HCT116 (cell line): ENCODE measurements at regions not wholly inside any gene's neighbourhood (a gene's known extent, or its start where the extent isn't known, plus 50 kb on each side); places are given as distances from the start of the nearest gene placed in this dataset.

Source experiments
- ATAC-seq: fragments of 200-7000 bp; cut with Tn5 transposase; 2 replicates; pipeline ENCODE4 v1.9.1; 2020; ENCODE audit warnings: mild to moderate bottlenecking, moderate library complexity
- BruUV-seq: library from RNA; stranded (reverse); fragments of 400-500 nt; replicated peaks from 2 replicates; lab custom pipeline; 2021; lab: Mats Ljungman, UMichigan
- CTCF ChIA-PET: fragments of 300-600 bp; sonication (Branson Sonifier 250); formaldehyde crosslinking; loops from one replicate; lab custom pipeline; 2021; ENCODE audit warnings: antibody characterized with exemption; lab: Charles Lee
- POLR2A ChIA-PET: fragments of 300-600, 350-600 bp; sonication (Branson Sonifier 250); formaldehyde crosslinking; loops from one replicate; lab custom pipeline; 2021; ENCODE audit warnings: antibody characterized with exemption; lab: Charles Lee
- RAD21 ChIA-PET, 2 experiments: fragments of 300-600 bp; sonication (Branson Sonifier 250); formaldehyde crosslinking; loops; one replicate each; lab custom pipeline; 2023; ENCODE audit warnings: low total read pairs in 2 of 2; ENCODE audit not compliant: uncharacterized antibody in 2 of 2, unreplicated experiment in 2 of 2, low non-redundant PET in 1 of 2; lab: Charles Lee
- DNase-seq: peaks from one replicate; pipeline ENCODE4 v3.0.0-alpha.2; 2010; ENCODE audit warnings: low read depth, low spot score
- H2AFZ ChIP-seq: fragments of 200-600 bp; shearing (Covaris generic), sonication (generic); 2 replicates; pipeline ENCODE4 v1.6.1; 2017; ENCODE audit warnings: low read depth, mixed run types, mixed read lengths, antibody characterized with exemption, low read length; ENCODE audit not compliant: poor library complexity, severe bottlenecking
- H3K27ac ChIP-seq: 2 replicates; pipeline ENCODE4 v1.5.1; 2012; ENCODE audit warnings: low read depth, low read length
- H3K27me3 ChIP-seq: fragments of 200-600 bp; sonication (generic); 2 replicates; pipeline ENCODE4 v1.6.1; 2016; ENCODE audit warnings: mixed run types, low read length, mixed read lengths; ENCODE audit not compliant: insufficient read depth
- H3K36me3 ChIP-seq, 2 experiments: fragments of 200-500 bp in 1 of 2; fragments of 200-600 bp in 1 of 2; sonication (Bioruptor generic) in 1 of 2; sonication (generic) in 1 of 2; 2 replicates each; pipeline versions ENCODE4 v1.5.1 to v1.6.1; 2014 to 2016; ENCODE audit warnings: low read length in 2 of 2, inconsistent platforms in 1 of 2, mixed read lengths in 1 of 2, mixed run types in 1 of 2; ENCODE audit not compliant: insufficient read depth in 2 of 2, control insufficient read depth in 1 of 2
- H3K4me1 ChIP-seq, 2 experiments: fragments of 200-600 bp in 1 of 2; sonication (generic) in 1 of 2; 2 replicates each; pipeline versions ENCODE4 v1.5.1 to v1.6.1; 2012 to 2017; ENCODE audit warnings: low read length in 2 of 2, inconsistent platforms in 1 of 2, mild to moderate bottlenecking in 1 of 2, mixed read lengths in 1 of 2, mixed run types in 1 of 2, moderate library complexity in 1 of 2; ENCODE audit not compliant: insufficient read depth in 2 of 2, control insufficient read depth in 1 of 2
- H3K4me2 ChIP-seq: fragments of 200-600 bp; sonication (generic); 2 replicates; pipeline ENCODE4 v1.6.1; 2017; ENCODE audit warnings: mixed run types, low read length, mixed read lengths
- H3K4me3 ChIP-seq, 2 experiments: fragments of 200-600 bp in 1 of 2; sonication (generic) in 1 of 2; replicated peaks in 1 of 2; 2 replicates each; pipeline ENCODE4 v1.5.1; 2011 to 2016; ENCODE audit warnings: low read length in 2 of 2, control low read depth in 1 of 2, low read depth in 1 of 2, mild to moderate bottlenecking in 1 of 2, mixed read lengths in 1 of 2, mixed run types in 1 of 2
- H3K79me2 ChIP-seq: fragments of 200-600 bp; sonication (generic); 2 replicates; pipeline ENCODE4 v1.6.1; 2017; ENCODE audit warnings: mild to moderate bottlenecking, mixed run types, low read length, moderate library complexity, mixed read lengths; ENCODE audit not compliant: insufficient read depth
- H3K9ac ChIP-seq: fragments of 200-600 bp; sonication (generic); 2 replicates; pipeline ENCODE4 v1.6.1; 2016; ENCODE audit warnings: low read length, mixed read lengths
- H3K9me2 ChIP-seq: fragments of 200-600 bp; sonication (generic), shearing (Covaris generic); 2 replicates; pipeline ENCODE4 v1.6.1; 2017; ENCODE audit warnings: mixed run types, mild to moderate bottlenecking, moderate library complexity; ENCODE audit not compliant: insufficient read depth
- H3K9me3 ChIP-seq, 2 experiments: fragments of 200-500 bp in 1 of 2; fragments of 200-600 bp in 1 of 2; sonication (Bioruptor generic) in 1 of 2; sonication (generic) in 1 of 2; 2 replicates each; pipeline ENCODE4 v1.6.1; 2014 to 2017; ENCODE audit warnings: low read length in 2 of 2, mixed read lengths in 2 of 2, inconsistent platforms in 1 of 2, low read depth in 1 of 2, mild to moderate bottlenecking in 1 of 2, mixed run types in 1 of 2, moderate library complexity in 1 of 2; ENCODE audit not compliant: control insufficient read depth in 1 of 2, insufficient read depth in 1 of 2
- H4K20me1 ChIP-seq: fragments of 200-600 bp; sonication (generic), shearing (Covaris generic); 2 replicates; pipeline ENCODE4 v1.6.1; 2017; ENCODE audit warnings: mixed run types, mild to moderate bottlenecking, moderate library complexity; ENCODE audit not compliant: insufficient read depth
- CBX3 ChIP-seq: IDR thresholded peaks from 2 replicates; pipeline ENCODE4 v1.6.1; 2012; ENCODE audit warnings: low read depth
- CEBPB ChIP-seq: IDR thresholded peaks from 2 replicates; pipeline ENCODE4 v1.6.1; 2012; ENCODE audit warnings: low read depth
- EGR1 ChIP-seq: IDR thresholded peaks from 2 replicates; pipeline ENCODE4 v1.6.1; 2012; ENCODE audit warnings: low read depth
- ELF1 ChIP-seq: IDR thresholded peaks from 2 replicates; pipeline ENCODE4 v1.6.1; 2012; ENCODE audit warnings: low read depth, borderline replicate concordance
- EZH2 ChIP-seq: fragments of 200-600 bp; sonication (generic); IDR thresholded peaks from 2 replicates; pipeline ENCODE4 v1.6.1; 2017; ENCODE audit warnings: antibody characterized with exemption, mixed run types
- FOSL1 ChIP-seq: IDR thresholded peaks from 2 replicates; pipeline ENCODE4 v1.6.1; 2012; ENCODE audit warnings: low read depth
- MAX ChIP-seq: IDR thresholded peaks from 2 replicates; pipeline ENCODE4 v1.6.1; 2012
- POLR2A ChIP-seq: IDR thresholded peaks from 2 replicates; pipeline ENCODE4 v1.7.0; 2011; ENCODE audit warnings: borderline replicate concordance; ENCODE audit not compliant: insufficient read depth, insufficient read length; ENCODE audit errors: extremely low read depth
- RAD21 ChIP-seq: IDR thresholded peaks from 2 replicates; pipeline ENCODE4 v1.6.1; 2012; ENCODE audit warnings: low read depth, mild to moderate bottlenecking
- REST ChIP-seq: IDR thresholded peaks from 2 replicates; pipeline ENCODE4 v1.6.1; 2012; ENCODE audit warnings: low read depth
- SIN3A ChIP-seq: IDR thresholded peaks from 2 replicates; pipeline ENCODE4 v1.6.1; 2012; ENCODE audit warnings: low read depth
- SP1 ChIP-seq: IDR thresholded peaks from 2 replicates; pipeline ENCODE4 v1.6.1; 2012; ENCODE audit warnings: low read depth
- SRF ChIP-seq: IDR thresholded peaks from 2 replicates; pipeline ENCODE4 v1.6.1; 2012; ENCODE audit warnings: low read depth
- TCF7L2 ChIP-seq: IDR thresholded peaks from 2 replicates; pipeline ENCODE4 v1.7.0; 2011; ENCODE audit warnings: borderline replicate concordance, inconsistent platforms; ENCODE audit not compliant: insufficient read depth, insufficient read length; ENCODE audit errors: extremely low read depth
- YY1 ChIP-seq: IDR thresholded peaks from 2 replicates; pipeline ENCODE4 v1.6.1; 2011; ENCODE audit warnings: low read length, low read depth, moderate library complexity, mild to moderate bottlenecking; ENCODE audit not compliant: insufficient replicate concordance; ENCODE audit errors: extremely low read depth
- ZNF274 ChIP-seq: fragments of 200-500 bp; sonication (Bioruptor generic); IDR thresholded peaks from 2 replicates; pipeline ENCODE4 v1.6.1; 2014; ENCODE audit warnings: mild to moderate bottlenecking, low read depth, low read length, inconsistent platforms
- intact Hi-C: fragments of 100-400 bp; cut with micrococcal nuclease; formaldehyde crosslinking; loops from 2 replicates; pipeline ENCODE4 v1.10.0; 2022
- TF ChIP-seq, protein P1 (sequence below): IDR thresholded peaks from 2 replicates; pipeline ENCODE4 v1.6.1; 2011; ENCODE audit warnings: mild to moderate bottlenecking, low read length, moderate library complexity; ENCODE audit not compliant: insufficient replicate concordance; ENCODE audit errors: extremely low read depth

- Histone ChIP-seq H3K36me3 (no peaks in the 10 kb centered on the region), H3K79me2 (no peaks in the 10 kb centered on the region), H3K4me3 (no peak overlapping the region), H3K4me1 (no peaks in the 10 kb centered on the region), H3K9me3 (no peaks in the 10 kb centered on the region), H3K27ac (no peak overlapping the region), H3K4me2 (no peak overlapping the region), H3K9ac (no peak overlapping the region), H2AFZ (no peak overlapping the region), H3K9me2 (no peaks in the 10 kb centered on the region), H4K20me1 (no peaks in the 10 kb centered on the region), H3K27me3 (no peaks in the 10 kb centered on the region)
- ChIA-PET POLR2A (no interaction called here), RAD21 (interaction anchor here in 1 of 2 experiments (0.6 kb wide), 1 partner anchor 177 kb away, joined by 4 read pairs; no protein-coding TSS in a partner anchor), CTCF (no interaction called here)
- ATAC-seq (no peak), DNase-seq (no peak)
- intact Hi-C loops: no loop called here
- BruUV-seq: no TSS peak
- no peak for TF ChIP-seq ZNF274
These were observed 566.4 kb downstream of the ZEB2 start for GRCh38 chr2:143953451-143954030.

- no peaks in the 10 kb centered on the region for H3K9me2 ChIP-seq
- no peaks in the 10 kb centered on the region for H3K27me3 ChIP-seq
- no peak overlapping the region for H3K4me2 ChIP-seq
- no peak overlapping the region for H3K27ac ChIP-seq
- no peaks in the 10 kb centered on the region for H3K9me3 ChIP-seq
- no peak overlapping the region for H2AFZ ChIP-seq
- intact Hi-C loops: no loop called here
- ChIA-PET POLR2A (no interaction called here), CTCF (no interaction called here), RAD21 (no interaction called here)
- no peak for DNase-seq
- no peak for TF ChIP-seq SIN3A
- no peak for TF ChIP-seq FOSL1
- no peak for TF ChIP-seq RAD21
- TF ChIP-seq EGR1: no peak
- no peak for TF ChIP-seq TCF7L2
- no peak for TF ChIP-seq CEBPB
- no peak for TF ChIP-seq POLR2A
- TF ChIP-seq SP1: no peak
- no peak for TF ChIP-seq SRF
- TF ChIP-seq REST: no peak
- no peak for TF ChIP-seq YY1
- TF ChIP-seq, protein P1, sequence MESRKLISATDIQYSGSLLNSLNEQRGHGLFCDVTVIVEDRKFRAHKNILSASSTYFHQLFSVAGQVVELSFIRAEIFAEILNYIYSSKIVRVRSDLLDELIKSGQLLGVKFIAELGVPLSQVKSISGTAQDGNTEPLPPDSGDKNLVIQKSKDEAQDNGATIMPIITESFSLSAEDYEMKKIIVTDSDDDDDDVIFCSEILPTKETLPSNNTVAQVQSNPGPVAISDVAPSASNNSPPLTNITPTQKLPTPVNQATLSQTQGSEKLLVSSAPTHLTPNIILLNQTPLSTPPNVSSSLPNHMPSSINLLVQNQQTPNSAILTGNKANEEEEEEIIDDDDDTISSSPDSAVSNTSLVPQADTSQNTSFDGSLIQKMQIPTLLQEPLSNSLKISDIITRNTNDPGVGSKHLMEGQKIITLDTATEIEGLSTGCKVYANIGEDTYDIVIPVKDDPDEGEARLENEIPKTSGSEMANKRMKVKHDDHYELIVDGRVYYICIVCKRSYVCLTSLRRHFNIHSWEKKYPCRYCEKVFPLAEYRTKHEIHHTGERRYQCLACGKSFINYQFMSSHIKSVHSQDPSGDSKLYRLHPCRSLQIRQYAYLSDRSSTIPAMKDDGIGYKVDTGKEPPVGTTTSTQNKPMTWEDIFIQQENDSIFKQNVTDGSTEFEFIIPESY: no peak
- no peak for TF ChIP-seq EZH2
- TF ChIP-seq MAX: no peak
- no peak for TF ChIP-seq ELF1
- no peak for TF ChIP-seq CBX3
- H3K36me3 ChIP-seq: no peaks in the 10 kb centered on the region
- ATAC-seq: no peak
- H4K20me1 ChIP-seq: no peaks in the 10 kb centered on the region
- H3K4me1 ChIP-seq: no peaks in the 10 kb centered on the region
- no peaks in the 10 kb centered on the region for H3K79me2 ChIP-seq
- no peak overlapping the region for H3K9ac ChIP-seq
- BruUV-seq: no TSS peak
- H3K4me3 ChIP-seq: no peak overlapping the region
These were observed 567.4 kb downstream of the ZEB2 start for GRCh38 chr2:143952536-143952935.
